ENCODE measurements at regions not wholly inside any gene's neighbourhood (a gene's known extent, or its start where the extent isn't known, plus 50 kb on each side); places are given as distances from the start of the nearest gene placed in this dataset.
"Not testable (repeated sequence)": the region's sequence is repeated elsewhere in the genome, so short reads cannot be mapped to it uniquely, and the experiment has no call there.

- not testable (repeated sequence) for DNase-seq (ENCODE audit: low read depth, low spot score)
Observed at GRCh38 chr21:13820286-13820685, 210.7 kb downstream of the POTED start.

- not testable (repeated sequence) for DNase-seq (ENCODE audit: low read depth, low spot score)
Observed at GRCh38 chr21:13812191-13812590, 202.6 kb downstream of the POTED start.

GRCh38 chr21:13810559-13810958 is 201.0 kb downstream of the POTED start:
- DNase-seq (ENCODE audit: low read depth, low spot score): not testable (repeated sequence)

- DNase-seq (ENCODE audit: low read depth, low spot score): not testable (repeated sequence)
Observed at GRCh38 chr21:13806444-13806843, 196.9 kb downstream of the POTED start.

GRCh38 chr21:13802757-13803156 is 193.2 kb downstream of the POTED start:
- not testable (repeated sequence) for DNase-seq (ENCODE audit: low read depth, low spot score)

All from activated naive CD8-positive, alpha-beta T cell treated with anti-CD3 and anti-CD28 coated beads, Interleukin-2, amount 50 U/mL, for 16 hours (primary cell).